Stimulated activated naive CD4-positive, alpha-beta T cell (primary cell): ENCODE measurements at regions not wholly inside any gene's neighbourhood (a gene's known extent, or its start where the extent isn't known, plus 50 kb on each side); places are given as distances from the start of the nearest gene placed in this dataset.

Experiments
- DNase-seq, 6 experiments: peaks; one replicate each; lab custom pipeline; 2025; lab: John Stamatoyannopoulos, UW

GRCh38 chr10:128373071-128373749 is 247.0 kb upstream of the MKI67 start:
- DNase-seq = no peak

GRCh38 chr10:128373831-128374230 is 247.6 kb upstream of the MKI67 start:
- DNase-seq = no peak

- DNase-seq = no peak
Measured at GRCh38 chr10:128375171-128375570, 248.9 kb upstream of the MKI67 start.

GRCh38 chr10:128377364-128377987 is 251.3 kb upstream of the MKI67 start:
- DNase-seq = no peak

GRCh38 chr10:128377988-128378387 is 251.8 kb upstream of the MKI67 start:
- no peak for DNase-seq

GRCh38 chr10:128380946-128381345 is 254.7 kb upstream of the MKI67 start:
- no peak for DNase-seq

- DNase-seq = no peak
Measured at GRCh38 chr10:128382225-128382624, 256.0 kb upstream of the MKI67 start.

GRCh38 chr10:128384831-128385230 is 258.6 kb upstream of the MKI67 start:
- DNase-seq = no peak

- no peak for DNase-seq
Measured at GRCh38 chr10:128386231-128386630, 260.0 kb upstream of the MKI67 start.

GRCh38 chr10:128386816-128387604 is 260.8 kb upstream of the MKI67 start:
- DNase-seq = no peak

- no peak for DNase-seq
Measured at GRCh38 chr10:128390596-128390995, 264.4 kb upstream of the MKI67 start.

GRCh38 chr10:128393546-128393945 is 267.3 kb upstream of the MKI67 start:
- DNase-seq = no peak

GRCh38 chr10:128398118-128398517 is 271.9 kb upstream of the MKI67 start:
- no peak for DNase-seq

GRCh38 chr10:128398999-128399398 is 272.8 kb upstream of the MKI67 start:
- no peak for DNase-seq

GRCh38 chr10:128400564-128400963 is 274.3 kb upstream of the MKI67 start:
- no peak for DNase-seq

- DNase-seq = no peak
Measured at GRCh38 chr10:128405450-128405849, 279.2 kb upstream of the MKI67 start.

GRCh38 chr10:128411643-128412042 is 285.4 kb upstream of the MKI67 start:
- no peak for DNase-seq

GRCh38 chr10:128414568-128414967 is 288.3 kb upstream of the MKI67 start:
- DNase-seq = no peak

GRCh38 chr10:128416231-128416630 is 290.0 kb upstream of the MKI67 start:
- DNase-seq = no peak

GRCh38 chr10:128417826-128418225 is 291.6 kb upstream of the MKI67 start:
- DNase-seq = no peak

GRCh38 chr10:128418819-128419218 is 292.6 kb upstream of the MKI67 start:
- no peak for DNase-seq

- DNase-seq = no peak
Measured at GRCh38 chr10:128419466-128420019, 293.3 kb upstream of the MKI67 start.

- no peak for DNase-seq
Measured at GRCh38 chr10:128420623-128421022, 294.4 kb upstream of the MKI67 start.
